H9 (cell line): ENCODE measurements at regions not wholly inside any gene's neighbourhood (a gene's known extent, or its start where the extent isn't known, plus 50 kb on each side); places are given as distances from the start of the nearest gene placed in this dataset.

Source experiments
- DNase-seq: peaks from one replicate; pipeline ENCODE4 v3.0.0-alpha.2; 2017
- H2AFZ ChIP-seq: one replicate; pipeline ENCODE4 v1.6.1; 2013; ENCODE audit warnings: mild to moderate bottlenecking, low read length, control low read depth, moderate library complexity
- H2AK5ac ChIP-seq: 2 replicates; pipeline ENCODE4 v1.6.1; 2013; ENCODE audit warnings: low read length, control low read depth, mixed read lengths; ENCODE audit not compliant: insufficient read length
- H2BK120ac ChIP-seq: one replicate; pipeline ENCODE4 v1.6.1; 2013; ENCODE audit warnings: low read depth, mild to moderate bottlenecking, low read length, control low read depth, inconsistent platforms; ENCODE audit not compliant: poor library complexity, severe bottlenecking
- H2BK12ac ChIP-seq: 2 replicates; pipeline ENCODE4 v1.6.1; 2013; ENCODE audit warnings: low read length, control low read depth, mixed read lengths, low read depth; ENCODE audit not compliant: insufficient read length
- H2BK15ac ChIP-seq: 2 replicates; pipeline ENCODE4 v1.6.1; 2013; ENCODE audit warnings: low read depth, low read length, control low read depth
- H2BK20ac ChIP-seq: one replicate; pipeline ENCODE4 v1.6.1; 2013; ENCODE audit warnings: low read depth, mild to moderate bottlenecking, low read length, control low read depth, inconsistent platforms; ENCODE audit not compliant: poor library complexity, severe bottlenecking
- H2BK5ac ChIP-seq: 2 replicates; pipeline ENCODE4 v1.6.1; 2013; ENCODE audit warnings: low read length, control low read depth, mixed read lengths; ENCODE audit not compliant: insufficient read length
- H3K14ac ChIP-seq: 2 replicates; pipeline ENCODE4 v1.6.1; 2013; ENCODE audit warnings: low read length, control low read depth; ENCODE audit not compliant: insufficient read depth
- H3K18ac ChIP-seq: 2 replicates; pipeline ENCODE4 v1.6.1; 2013; ENCODE audit warnings: low read depth, mild to moderate bottlenecking, mixed read lengths, low read length, control low read depth; ENCODE audit not compliant: insufficient read length
- H3K23ac ChIP-seq: 2 replicates; pipeline ENCODE4 v1.6.1; 2013; ENCODE audit warnings: low read length, control low read depth, mixed read lengths, low read depth; ENCODE audit not compliant: insufficient read length
- H3K23me2 ChIP-seq: 2 replicates; pipeline ENCODE4 v1.6.1; 2013; ENCODE audit warnings: low read depth, mild to moderate bottlenecking, mixed read lengths, low read length, control low read depth; ENCODE audit not compliant: insufficient read length, poor library complexity, severe bottlenecking
- H3K27ac ChIP-seq: 2 replicates; pipeline ENCODE4 v1.5.1; 2013; ENCODE audit warnings: low read length, control low read depth, mixed read lengths, low read depth; ENCODE audit not compliant: insufficient read length
- H3K27me3 ChIP-seq: 2 replicates; pipeline ENCODE4 v1.6.1; 2013; ENCODE audit warnings: low read length, control low read depth, inconsistent platforms; ENCODE audit not compliant: insufficient read depth
- H3K4ac ChIP-seq: 2 replicates; pipeline ENCODE4 v1.6.1; 2013; ENCODE audit warnings: low read depth, mild to moderate bottlenecking, control low read depth, inconsistent platforms, low read length, moderate library complexity
- H3K4me1 ChIP-seq: 2 replicates; pipeline ENCODE4 v1.6.1; 2013; ENCODE audit warnings: low read length, control low read depth, inconsistent platforms; ENCODE audit not compliant: insufficient read depth
- H3K4me2 ChIP-seq: 2 replicates; pipeline ENCODE4 v1.6.1; 2013; ENCODE audit warnings: low read length, control low read depth, mixed read lengths; ENCODE audit not compliant: insufficient read length, insufficient read depth
- H3K56ac ChIP-seq: 2 replicates; pipeline ENCODE4 v1.6.1; 2013; ENCODE audit warnings: low read depth, mild to moderate bottlenecking, mixed read lengths, low read length, control low read depth; ENCODE audit not compliant: insufficient read length
- H3K79me1 ChIP-seq: 2 replicates; pipeline ENCODE4 v1.6.1; 2013; ENCODE audit warnings: low read depth, mild to moderate bottlenecking, moderate library complexity, low read length, control low read depth, inconsistent platforms; ENCODE audit not compliant: insufficient read depth, poor library complexity, severe bottlenecking
- H3K79me2 ChIP-seq: 2 replicates; pipeline ENCODE4 v1.6.1; 2013; ENCODE audit warnings: low read length, control low read depth, inconsistent platforms; ENCODE audit not compliant: insufficient read depth
- H3K9ac ChIP-seq: 2 replicates; pipeline ENCODE4 v1.6.1; 2013; ENCODE audit warnings: low read length, control low read depth, mixed read lengths; ENCODE audit not compliant: insufficient read length; ENCODE audit errors: extremely low read depth
- H3K9me3 ChIP-seq: one replicate; pipeline ENCODE4 v1.6.1; 2013; ENCODE audit warnings: low read depth, low read length, inconsistent platforms; ENCODE audit not compliant: control insufficient read depth
- H3T11ph ChIP-seq: one replicate; pipeline ENCODE4 v1.6.1; 2013; ENCODE audit warnings: mild to moderate bottlenecking, low read length, control low read depth, inconsistent platforms
- H4K20me1 ChIP-seq: one replicate; pipeline ENCODE4 v1.6.1; 2013; ENCODE audit not compliant: control insufficient read depth, insufficient read length, insufficient read depth
- H4K5ac ChIP-seq: 2 replicates; pipeline ENCODE4 v1.6.1; 2013; ENCODE audit warnings: low read depth, mild to moderate bottlenecking, mixed read lengths, low read length, control low read depth; ENCODE audit not compliant: insufficient read length
- H4K8ac ChIP-seq: replicated peaks from 2 replicates; pipeline ENCODE4 v1.6.1; 2013; ENCODE audit warnings: low read length, control low read depth, mixed read lengths, low read depth; ENCODE audit not compliant: insufficient read length
- H4K91ac ChIP-seq: 2 replicates; pipeline ENCODE4 v1.6.1; 2013; ENCODE audit warnings: low read depth, mild to moderate bottlenecking, moderate library complexity, mixed read lengths, low read length, control low read depth; ENCODE audit not compliant: insufficient read length
- H3K27ac Mint-ChIP-seq, 3 experiments: 2 replicates in 2 of 3; 3 replicates in 1 of 3; pipeline ENCODE4 v1.8.0; 2020 to 2021; ENCODE audit warnings: mixed read lengths in 3 of 3, mild to moderate bottlenecking in 1 of 3, moderate library complexity in 1 of 3
- H3K27me3 Mint-ChIP-seq: 2 replicates; pipeline ENCODE4 v1.8.0; 2021; ENCODE audit warnings: low read depth, mild to moderate bottlenecking, moderate library complexity, mixed read lengths
- H3K36me3 Mint-ChIP-seq, 3 experiments: 2 replicates in 2 of 3; 3 replicates in 1 of 3; pipeline ENCODE4 v1.8.0; 2020 to 2021; ENCODE audit warnings: low read depth in 3 of 3, mixed read lengths in 3 of 3; ENCODE audit not compliant: insufficient read depth in 1 of 3
- H3K4me1 Mint-ChIP-seq, 2 experiments: 2 replicates each; pipeline ENCODE4 v1.8.0; 2020; ENCODE audit warnings: mixed read lengths in 2 of 2
- H3K4me3 Mint-ChIP-seq, 2 experiments: 2 replicates in 1 of 2; 3 replicates in 1 of 2; pipeline ENCODE4 v1.8.0; 2020 to 2021; ENCODE audit warnings: mild to moderate bottlenecking in 2 of 2, mixed read lengths in 2 of 2, moderate library complexity in 1 of 2
- H3K9me3 Mint-ChIP-seq, 2 experiments: 2 replicates in 1 of 2; 3 replicates in 1 of 2; pipeline ENCODE4 v1.8.0; 2020; ENCODE audit warnings: mild to moderate bottlenecking in 2 of 2, mixed read lengths in 2 of 2, moderate library complexity in 1 of 2
- WGBS: extraction: QIAGEN DNeasy Blood & Tissue Kit; methylation state at CpG from one replicate; pipeline ENCODE4 v1.1.7; 2013; ENCODE audit warnings: missing lambda C conversion rate, low lambda C conversion rate, mixed read lengths; ENCODE audit not compliant: insufficient read length; ENCODE audit errors: extremely low coverage; 5-methylcytosine and 5-hydroxymethylcytosine counted together
- TF ChIP-seq, protein P1 (sequence below): fragments of 200-600 bp; sonication (generic); conservative IDR thresholded peaks from 3 replicates; pipeline ENCODE4 v1.8.0; 2021; ENCODE audit warnings: antibody characterized with exemption, mild to moderate bottlenecking

DNA sequence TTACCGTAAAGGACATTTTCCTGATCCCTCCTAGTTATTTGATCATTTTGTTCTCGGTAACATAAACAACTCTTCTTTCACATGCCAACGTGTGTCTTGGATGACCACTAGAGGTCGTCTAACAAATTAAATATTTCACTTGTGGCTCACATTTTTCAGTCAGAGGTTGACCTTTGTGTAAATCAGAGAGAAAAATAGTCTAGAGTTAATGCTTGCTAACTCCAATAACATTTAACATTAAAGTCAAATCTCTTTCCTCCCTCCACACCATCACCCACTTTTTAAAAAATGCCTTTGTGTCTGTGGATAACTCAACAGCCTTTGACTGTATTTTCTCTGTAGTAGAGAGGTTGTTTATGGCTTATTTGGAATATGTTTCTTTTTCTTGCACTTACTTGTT lies 220.5 kb upstream of the B3GALT2 start:
- H3K36me3 Mint-ChIP-seq, result no peaks in the 10 kb centered on the region; a peak in 1 of 7 replicates
- H3K14ac ChIP-seq, result no peak overlapping the region
- H3K23ac ChIP-seq, result no peak overlapping the region
- no peak overlapping the region for H2BK12ac ChIP-seq
- no peaks in the 10 kb centered on the region for H3K23me2 ChIP-seq
- no peak overlapping the region for H2BK15ac ChIP-seq
- no peaks in the 10 kb centered on the region for H3K4me1 ChIP-seq
- H3K4ac ChIP-seq, result no peak overlapping the region
- H4K20me1 ChIP-seq, result no peaks in the 10 kb centered on the region
- no peak overlapping the region for H3K27ac ChIP-seq
- no peak overlapping the region for H3K9ac ChIP-seq
- DNase-seq, result no peak
- WGBS, result no CpG with 5 or more reads among the region's 4 CpGs
- no peaks in the 10 kb centered on the region for H3K79me2 ChIP-seq
- H2AFZ ChIP-seq, result no peak overlapping the region
- H3K4me3 Mint-ChIP-seq, result no peak overlapping the region
- no peak overlapping the region for H4K8ac ChIP-seq
- no peak overlapping the region for H3K56ac ChIP-seq
- H3K27me3 Mint-ChIP-seq, result no peaks in the 10 kb centered on the region
- no peaks in the 10 kb centered on the region for H3K79me1 ChIP-seq
- H3K4me2 ChIP-seq, result no peak overlapping the region
- H3K27me3 ChIP-seq, result no peaks in the 10 kb centered on the region
- H2AK5ac ChIP-seq, result no peak overlapping the region
- no peaks in the 10 kb centered on the region for H3K9me3 Mint-ChIP-seq
- TF ChIP-seq, protein P1, sequence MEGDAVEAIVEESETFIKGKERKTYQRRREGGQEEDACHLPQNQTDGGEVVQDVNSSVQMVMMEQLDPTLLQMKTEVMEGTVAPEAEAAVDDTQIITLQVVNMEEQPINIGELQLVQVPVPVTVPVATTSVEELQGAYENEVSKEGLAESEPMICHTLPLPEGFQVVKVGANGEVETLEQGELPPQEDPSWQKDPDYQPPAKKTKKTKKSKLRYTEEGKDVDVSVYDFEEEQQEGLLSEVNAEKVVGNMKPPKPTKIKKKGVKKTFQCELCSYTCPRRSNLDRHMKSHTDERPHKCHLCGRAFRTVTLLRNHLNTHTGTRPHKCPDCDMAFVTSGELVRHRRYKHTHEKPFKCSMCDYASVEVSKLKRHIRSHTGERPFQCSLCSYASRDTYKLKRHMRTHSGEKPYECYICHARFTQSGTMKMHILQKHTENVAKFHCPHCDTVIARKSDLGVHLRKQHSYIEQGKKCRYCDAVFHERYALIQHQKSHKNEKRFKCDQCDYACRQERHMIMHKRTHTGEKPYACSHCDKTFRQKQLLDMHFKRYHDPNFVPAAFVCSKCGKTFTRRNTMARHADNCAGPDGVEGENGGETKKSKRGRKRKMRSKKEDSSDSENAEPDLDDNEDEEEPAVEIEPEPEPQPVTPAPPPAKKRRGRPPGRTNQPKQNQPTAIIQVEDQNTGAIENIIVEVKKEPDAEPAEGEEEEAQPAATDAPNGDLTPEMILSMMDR, result peak; percentile 78
- H4K91ac ChIP-seq, result no peak overlapping the region
- H3K4me1 Mint-ChIP-seq, result 0 out of 4 replicates have a peak, but pooled peaks cover 0 to 2% of the 10 kb centered on the region in 2 experiments
- H3K18ac ChIP-seq, result no peak overlapping the region
- no peak overlapping the region for H2BK120ac ChIP-seq
- H3T11ph ChIP-seq, result no peak overlapping the region
- no peak overlapping the region for H4K5ac ChIP-seq
- no peak overlapping the region for H3K27ac Mint-ChIP-seq
- no peak overlapping the region for H2BK5ac ChIP-seq
- no peak overlapping the region for H2BK20ac ChIP-seq
- no peaks in the 10 kb centered on the region for H3K9me3 ChIP-seq
